ENCODE measurements at regions not wholly inside any gene's neighbourhood (a gene's known extent, or its start where the extent isn't known, plus 50 kb on each side); places are given as distances from the start of the nearest gene placed in this dataset.

- ChIA-PET CTCF (no interaction called here), POLR2A (no interaction called here)
- DNase-seq = no peak
- H3K27me3 ChIP-seq (replicated peaks in 1 of 2; ENCODE audit: control insufficient read depth in 2 of 2, extremely low read depth in 1 of 2, insufficient read depth in 2 of 2, low read length in 1 of 2) = peaks cover 0 to 3% of the 10 kb centered on the region in 2 experiments
- no peaks in the 10 kb centered on the region for H3K4me1 Mint-ChIP-seq
- H3K4me1 ChIP-seq (ENCODE audit: control insufficient read depth in 1 of 2, extremely low read depth in 1 of 2, insufficient read depth in 2 of 2, low read length in 2 of 2) = no peaks in the 10 kb centered on the region
- ATAC-seq (replicated peaks in 1 of 4) = no peak
- no peaks in the 10 kb centered on the region for H3K9me3 Mint-ChIP-seq
- H3K27me3 Mint-ChIP-seq = peaks cover 3 to 7% of the 10 kb centered on the region in 2 donors
- 89% methylated on average over 19 of the region's 27 CpGs for WGBS (ENCODE audit: insufficient coverage)
- peaks cover 2% of the 10 kb centered on the region for H3K9me3 ChIP-seq
- H3K36me3 Mint-ChIP-seq = no peaks in the 10 kb centered on the region
- H3K27ac ChIP-seq (ENCODE audit: low read length) = no peak overlapping the region
- H3K4me3 Mint-ChIP-seq = no peak overlapping the region
- H3K36me3 ChIP-seq (ENCODE audit: control insufficient read depth in 2 of 2, extremely low read depth in 1 of 2, insufficient read depth in 1 of 2, low read length in 1 of 2) = no peaks in the 10 kb centered on the region
- H3K27ac Mint-ChIP-seq = no peak overlapping the region
- H3K4me3 ChIP-seq (ENCODE audit: control insufficient read depth in 1 of 2, extremely low read depth in 1 of 2, low read length in 1 of 2) = no peak overlapping the region
These were observed 101.1 kb downstream of the NUF2 start for GRCh38 chr1:163422738-163423404.

- Mint-ChIP-seq H3K9me3 (peaks cover 0 to 5% (median 0%) of the 10 kb centered on the region in 3 donors), H3K4me3 (no peak overlapping the region), H3K27me3 (peaks cover 0 to 7% of the 10 kb centered on the region in 2 donors), H3K36me3 (no peaks in the 10 kb centered on the region), H3K4me1 (no peaks in the 10 kb centered on the region), H3K27ac (no peak overlapping the region)
- DNase-seq (no peak), ATAC-seq (replicated peaks in 1 of 4) (no peak)
- no peaks in the 10 kb centered on the region for H3K4me1 ChIP-seq (ENCODE audit: control insufficient read depth in 1 of 2, extremely low read depth in 1 of 2, insufficient read depth in 2 of 2, low read length in 2 of 2)
- H3K4me3 ChIP-seq (ENCODE audit: control insufficient read depth in 1 of 2, extremely low read depth in 1 of 2, low read length in 1 of 2) = no peak overlapping the region
- peaks cover 2% of the 10 kb centered on the region for H3K9me3 ChIP-seq
- WGBS (ENCODE audit: insufficient coverage) = no CpG with 5 or more reads among the region's 2 CpGs
- H3K27me3 ChIP-seq (replicated peaks in 1 of 2; ENCODE audit: control insufficient read depth in 2 of 2, extremely low read depth in 1 of 2, insufficient read depth in 2 of 2, low read length in 1 of 2) = peaks cover 0 to 3% of the 10 kb centered on the region in 2 experiments
- POLR2A ChIA-PET = no interaction called here
- CTCF ChIA-PET = interaction anchor here in 1 of 2 donors (0.6 kb wide), 1 partner anchor 851 kb away, joined by 4 read pairs; no protein-coding TSS in a partner anchor
- no peaks in the 10 kb centered on the region for H3K36me3 ChIP-seq (ENCODE audit: control insufficient read depth in 2 of 2, extremely low read depth in 1 of 2, insufficient read depth in 1 of 2, low read length in 1 of 2)
- no peak overlapping the region for H3K27ac ChIP-seq (ENCODE audit: low read length)
These were observed 104.9 kb downstream of the NUF2 start for GRCh38 chr1:163426505-163427251.

GRCh38 chr1:163427279-163427678, 105.5 kb downstream of the NUF2 start:
- no peaks in the 10 kb centered on the region for H3K4me1 Mint-ChIP-seq
- Histone ChIP-seq H3K36me3 (ENCODE audit: control insufficient read depth in 2 of 2, extremely low read depth in 1 of 2, insufficient read depth in 1 of 2, low read length in 1 of 2) (no peaks in the 10 kb centered on the region), H3K27me3 (replicated peaks in 1 of 2; ENCODE audit: control insufficient read depth in 2 of 2, extremely low read depth in 1 of 2, insufficient read depth in 2 of 2, low read length in 1 of 2) (peaks cover 0 to 3% of the 10 kb centered on the region in 2 experiments), H3K9me3 (peaks cover 2% of the 10 kb centered on the region), H3K4me3 (ENCODE audit: control insufficient read depth in 1 of 2, extremely low read depth in 1 of 2, low read length in 1 of 2) (no peak overlapping the region), H3K4me1 (ENCODE audit: control insufficient read depth in 1 of 2, extremely low read depth in 1 of 2, insufficient read depth in 2 of 2, low read length in 2 of 2) (no peaks in the 10 kb centered on the region), H3K27ac (ENCODE audit: low read length) (no peak overlapping the region)
- ChIA-PET POLR2A (no interaction called here), CTCF (no interaction called here)
- no CpG with 5 or more reads among the region's 3 CpGs for WGBS (ENCODE audit: insufficient coverage)
- H3K9me3 Mint-ChIP-seq = peaks cover 0 to 7% (median 5%) of the 10 kb centered on the region in 3 donors
- no peak overlapping the region for H3K27ac Mint-ChIP-seq
- H3K4me3 Mint-ChIP-seq = no peak overlapping the region
- H3K27me3 Mint-ChIP-seq = peaks cover 0 to 7% of the 10 kb centered on the region in 2 donors
- no peaks in the 10 kb centered on the region for H3K36me3 Mint-ChIP-seq
- DNase-seq (no peak), ATAC-seq (replicated peaks in 1 of 4) (no peak)

GRCh38 chr1:163436140-163436812, 114.5 kb downstream of the NUF2 start:
- H3K27ac ChIP-seq (ENCODE audit: low read length) = no peak overlapping the region
- no peaks in the 10 kb centered on the region for H3K4me1 ChIP-seq (ENCODE audit: control insufficient read depth in 1 of 2, extremely low read depth in 1 of 2, insufficient read depth in 2 of 2, low read length in 2 of 2)
- Mint-ChIP-seq H3K36me3 (no peaks in the 10 kb centered on the region), H3K4me3 (no peak overlapping the region), H3K27ac (no peak overlapping the region), H3K9me3 (peaks cover 2 to 12% (median 5%) of the 10 kb centered on the region in 3 donors), H3K4me1 (no peaks in the 10 kb centered on the region), H3K27me3 (peaks cover 25 to 27% of the 10 kb centered on the region in 2 donors)
- peaks cover 0 to 7% of the 10 kb centered on the region in 2 experiments for H3K27me3 ChIP-seq (replicated peaks in 1 of 2; ENCODE audit: control insufficient read depth in 2 of 2, extremely low read depth in 1 of 2, insufficient read depth in 2 of 2, low read length in 1 of 2)
- CTCF ChIA-PET = no interaction called here
- H3K4me3 ChIP-seq (ENCODE audit: control insufficient read depth in 1 of 2, extremely low read depth in 1 of 2, low read length in 1 of 2) = no peak overlapping the region
- H3K36me3 ChIP-seq (ENCODE audit: control insufficient read depth in 2 of 2, extremely low read depth in 1 of 2, insufficient read depth in 1 of 2, low read length in 1 of 2) = no peaks in the 10 kb centered on the region
- POLR2A ChIA-PET = no interaction called here
- 61% methylated on average over 3 of the region's 6 CpGs for WGBS (ENCODE audit: insufficient coverage)
- DNase-seq (no peak), ATAC-seq (replicated peaks in 1 of 4) (no peak)
- H3K9me3 ChIP-seq = no peaks in the 10 kb centered on the region

- peaks cover 0 to 7% of the 10 kb centered on the region in 2 experiments for H3K27me3 ChIP-seq (replicated peaks in 1 of 2; ENCODE audit: control insufficient read depth in 2 of 2, extremely low read depth in 1 of 2, insufficient read depth in 2 of 2, low read length in 1 of 2)
- 35% methylated on average over 2 of the region's 6 CpGs for WGBS (ENCODE audit: insufficient coverage)
- peaks cover 25 to 27% of the 10 kb centered on the region in 2 donors for H3K27me3 Mint-ChIP-seq
- H3K27ac ChIP-seq (ENCODE audit: low read length) = no peak overlapping the region
- H3K9me3 ChIP-seq = no peaks in the 10 kb centered on the region
- no peak overlapping the region for H3K27ac Mint-ChIP-seq
- H3K36me3 ChIP-seq (ENCODE audit: control insufficient read depth in 2 of 2, extremely low read depth in 1 of 2, insufficient read depth in 1 of 2, low read length in 1 of 2) = no peaks in the 10 kb centered on the region
- no peaks in the 10 kb centered on the region for H3K4me1 Mint-ChIP-seq
- DNase-seq = no peak
- ATAC-seq (replicated peaks in 1 of 4) = no peak
- H3K4me1 ChIP-seq (ENCODE audit: control insufficient read depth in 1 of 2, extremely low read depth in 1 of 2, insufficient read depth in 2 of 2, low read length in 2 of 2) = no peaks in the 10 kb centered on the region
- H3K9me3 Mint-ChIP-seq = peaks cover 0 to 4% (median 0%) of the 10 kb centered on the region in 3 donors
- no peaks in the 10 kb centered on the region for H3K36me3 Mint-ChIP-seq
- H3K4me3 ChIP-seq (ENCODE audit: control insufficient read depth in 1 of 2, extremely low read depth in 1 of 2, low read length in 1 of 2) = no peak overlapping the region
- POLR2A ChIA-PET = no interaction called here
- CTCF ChIA-PET = no interaction called here
- no peak overlapping the region for H3K4me3 Mint-ChIP-seq
These were observed 117.7 kb downstream of the NUF2 start for GRCh38 chr1:163439471-163439870.

GRCh38 chr1:163440090-163440489, 118.3 kb downstream of the NUF2 start:
- ChIA-PET POLR2A (no interaction called here), CTCF (no interaction called here)
- Histone ChIP-seq H3K27ac (ENCODE audit: low read length) (no peak overlapping the region), H3K9me3 (no peaks in the 10 kb centered on the region), H3K4me1 (ENCODE audit: control insufficient read depth in 1 of 2, extremely low read depth in 1 of 2, insufficient read depth in 2 of 2, low read length in 2 of 2) (no peaks in the 10 kb centered on the region), H3K36me3 (ENCODE audit: control insufficient read depth in 2 of 2, extremely low read depth in 1 of 2, insufficient read depth in 1 of 2, low read length in 1 of 2) (no peaks in the 10 kb centered on the region), H3K27me3 (replicated peaks in 1 of 2; ENCODE audit: control insufficient read depth in 2 of 2, extremely low read depth in 1 of 2, insufficient read depth in 2 of 2, low read length in 1 of 2) (peaks cover 0 to 7% of the 10 kb centered on the region in 2 experiments), H3K4me3 (ENCODE audit: control insufficient read depth in 1 of 2, extremely low read depth in 1 of 2, low read length in 1 of 2) (no peak overlapping the region)
- H3K27ac Mint-ChIP-seq = no peak overlapping the region
- 86% methylated on average over 2 of the region's 4 CpGs for WGBS (ENCODE audit: insufficient coverage)
- ATAC-seq (replicated peaks in 1 of 4) (no peak), DNase-seq (no peak)
- H3K4me3 Mint-ChIP-seq = no peak overlapping the region
- H3K9me3 Mint-ChIP-seq = peaks cover 0 to 4% (median 0%) of the 10 kb centered on the region in 3 donors
- H3K36me3 Mint-ChIP-seq = no peaks in the 10 kb centered on the region
- no peaks in the 10 kb centered on the region for H3K4me1 Mint-ChIP-seq
- peaks cover 25 to 27% of the 10 kb centered on the region in 2 donors for H3K27me3 Mint-ChIP-seq
